ENCODE measurements at regions not wholly inside any gene's neighbourhood (a gene's known extent, or its start where the extent isn't known, plus 50 kb on each side); places are given as distances from the start of the nearest gene placed in this dataset.
A peak's percentile ranks its signal among the peaks of the same experiment; 100 is the strongest.
"Not testable (repeated sequence)": the region's sequence is repeated elsewhere in the genome, so short reads cannot be mapped to it uniquely, and the experiment has no call there.

DNA sequence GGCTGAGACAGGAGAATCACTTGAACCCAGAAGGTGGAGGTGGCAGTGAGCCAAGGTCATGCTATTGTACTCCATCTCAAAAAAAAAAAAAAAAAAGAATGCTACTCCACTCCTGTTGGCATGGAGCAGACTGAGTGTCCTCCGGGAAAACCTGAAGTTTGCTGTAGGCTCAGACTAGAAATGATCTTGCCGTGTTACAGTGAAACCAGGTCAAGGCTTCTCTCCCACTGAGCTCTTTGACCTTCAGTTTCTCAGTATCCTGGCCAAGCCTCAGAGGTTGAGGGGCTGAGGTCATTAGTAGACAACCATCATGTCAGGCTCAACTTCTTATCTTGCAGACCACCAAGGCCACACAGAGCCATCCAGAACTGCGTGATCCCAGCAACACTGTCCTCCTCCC lies 348.6 kb upstream of the ZNF32 start:
- DNase-seq, result no peak

DNA sequence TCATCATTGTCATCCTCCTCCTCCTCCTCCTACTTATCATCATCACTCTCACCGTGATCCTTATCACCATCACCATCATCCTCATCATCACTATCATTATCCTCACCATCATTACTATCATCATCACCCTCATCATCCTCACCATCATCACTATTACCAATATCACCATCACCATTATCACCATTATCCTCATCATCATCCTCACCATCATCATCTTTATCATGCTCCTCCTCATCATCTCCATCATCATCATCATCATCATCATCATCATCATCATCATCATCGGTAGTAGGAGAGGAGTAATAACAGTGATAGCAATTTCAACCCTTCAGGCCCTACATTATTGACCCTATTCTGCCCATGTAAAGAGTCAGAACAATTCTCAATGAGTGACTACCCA lies 345.9 kb upstream of the ZNF32 start:
- no peak for DNase-seq

DNA sequence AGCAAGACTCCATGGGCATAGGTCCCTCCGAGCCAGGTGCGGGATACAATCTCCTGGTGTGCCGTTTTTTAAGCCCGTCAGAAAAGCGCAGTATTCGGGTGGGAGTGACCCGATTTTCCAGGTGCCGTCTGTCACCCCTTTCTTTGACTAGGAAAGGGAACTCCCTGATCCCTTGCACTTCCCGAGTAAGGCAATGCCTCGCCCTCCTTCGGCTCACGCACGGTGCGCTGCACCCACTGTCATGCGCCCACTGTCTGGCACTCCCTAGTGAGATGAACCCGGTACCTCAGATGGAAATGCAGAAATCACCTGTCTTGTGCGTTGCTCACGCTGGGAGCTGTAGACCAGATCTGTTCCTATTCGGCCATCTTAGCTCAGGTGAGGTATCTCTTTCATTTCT lies 344.1 kb upstream of the ZNF32 start:
- DNase-seq, result not testable (repeated sequence)

DNA sequence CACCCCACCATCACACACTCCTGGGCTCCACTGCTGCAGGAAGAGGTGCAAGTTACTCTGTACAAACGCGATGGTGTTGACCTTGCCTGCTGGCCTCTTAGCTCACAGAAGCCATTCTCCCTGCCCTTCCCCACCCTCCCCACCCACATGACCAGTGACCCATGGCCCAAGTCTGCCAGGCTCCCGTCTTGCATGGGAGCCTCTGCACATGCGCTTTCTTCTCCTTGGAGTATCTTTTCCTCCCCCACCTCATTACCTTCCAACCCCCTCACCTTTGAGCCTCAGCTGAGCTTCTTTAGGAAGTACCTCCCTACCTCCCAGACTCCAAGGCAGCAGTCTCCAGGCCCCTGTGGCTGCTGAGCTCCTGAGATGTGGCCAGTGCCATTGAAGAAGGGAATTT lies 337.7 kb upstream of the ZNF32 start:
- no peak for DNase-seq

DNA sequence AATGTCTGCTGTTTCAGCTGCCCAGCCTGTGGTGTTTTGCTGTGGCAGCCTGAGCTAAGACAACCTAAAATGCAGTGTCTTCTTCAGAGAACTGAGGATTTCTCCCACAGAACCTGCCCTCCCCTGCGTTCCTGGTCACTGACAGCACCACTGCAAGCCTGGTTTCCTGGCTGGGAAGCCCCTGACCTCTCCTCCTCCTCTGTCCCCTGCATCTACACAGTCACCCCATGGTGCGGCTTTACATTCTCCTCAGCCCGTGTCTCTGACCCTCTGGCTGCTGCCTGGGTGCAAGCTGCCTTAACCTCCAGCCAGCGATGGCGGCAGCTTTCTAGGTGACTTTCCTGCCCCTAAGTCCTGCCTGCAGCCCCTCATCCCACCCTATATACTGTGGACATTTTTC lies 337.3 kb upstream of the ZNF32 start:
- no peak for DNase-seq

DNA sequence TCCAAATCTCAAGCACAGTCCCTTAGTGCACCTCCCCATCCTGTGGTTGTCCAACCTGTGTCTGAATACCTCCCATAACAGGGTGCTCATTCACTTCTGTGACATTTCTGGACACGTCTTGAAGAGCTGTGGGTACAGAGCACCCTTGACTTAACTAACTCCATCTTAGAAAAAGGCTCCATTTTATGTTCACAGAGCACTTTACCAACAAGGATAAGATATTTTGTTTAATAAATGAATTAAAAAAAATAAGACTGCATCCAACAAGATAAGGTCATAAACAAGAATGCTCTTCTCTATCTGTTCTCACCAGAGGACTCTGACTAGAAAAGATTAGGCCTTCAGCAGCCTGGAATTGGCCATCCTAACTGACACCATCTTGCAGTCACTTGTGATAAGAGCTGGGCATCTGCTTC lies 335.2 kb upstream of the ZNF32 start:
- DNase-seq, result no peak

DNA sequence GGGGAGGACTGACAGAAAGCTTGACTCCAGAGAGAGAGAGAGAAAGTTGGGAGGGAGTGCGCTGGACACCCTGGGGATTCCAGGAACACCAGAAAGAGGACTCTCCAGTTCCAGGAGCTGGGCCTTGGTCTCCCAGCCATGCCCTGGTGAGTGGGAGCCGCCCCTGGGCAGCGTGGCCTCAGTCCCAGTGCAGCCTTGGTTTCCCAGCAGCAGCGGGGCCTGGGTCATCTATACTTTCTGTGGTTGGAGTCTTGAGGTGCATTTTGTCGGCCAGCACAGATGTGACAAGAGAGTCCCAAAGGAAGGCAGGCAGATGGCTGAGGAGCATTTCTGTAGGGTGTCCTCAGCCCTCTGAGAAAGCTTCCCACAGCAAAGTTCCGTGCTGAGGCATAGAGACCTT lies 334.7 kb upstream of the ZNF32 start:
- DNase-seq, result no peak

DNA sequence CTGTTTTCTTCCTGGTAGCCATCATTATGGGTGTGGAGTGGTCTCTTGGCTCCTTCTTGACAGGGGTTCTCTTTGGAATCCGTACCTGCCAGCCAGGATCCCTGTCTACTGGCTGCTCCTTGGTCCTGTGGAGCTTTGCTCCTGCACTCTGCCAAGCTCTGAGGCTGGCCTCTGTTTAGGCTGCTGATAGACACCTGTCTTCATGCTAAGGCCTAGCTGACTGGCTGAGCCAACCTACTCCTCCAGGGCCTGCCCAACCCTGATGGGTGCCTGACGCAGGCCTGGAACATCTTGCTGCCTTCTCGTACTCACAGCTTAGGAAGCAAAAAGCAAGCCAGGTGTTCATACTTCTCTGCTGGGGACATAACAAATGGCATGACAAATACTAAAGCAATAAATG lies 333.6 kb upstream of the ZNF32 start:
- DNase-seq, result no peak

DNA sequence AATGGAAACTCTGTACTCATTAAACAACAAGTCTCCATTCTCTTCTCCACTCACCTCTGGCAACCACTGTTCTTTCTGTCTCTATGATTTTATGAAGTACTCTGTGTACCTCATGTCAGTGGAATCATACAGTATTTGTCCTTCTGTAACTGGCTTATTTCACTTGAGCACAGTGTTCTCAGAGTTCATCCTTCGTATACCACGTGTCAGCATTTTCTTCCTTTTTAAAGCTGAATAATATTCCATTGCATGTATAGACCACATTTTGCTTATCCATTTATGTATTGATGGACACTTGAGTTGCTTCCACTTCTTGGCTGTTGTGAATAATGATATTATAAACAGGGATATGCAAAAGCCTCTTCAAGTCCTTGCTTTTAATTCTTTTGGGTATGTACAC lies 333.0 kb upstream of the ZNF32 start:
- no peak for DNase-seq

DNA sequence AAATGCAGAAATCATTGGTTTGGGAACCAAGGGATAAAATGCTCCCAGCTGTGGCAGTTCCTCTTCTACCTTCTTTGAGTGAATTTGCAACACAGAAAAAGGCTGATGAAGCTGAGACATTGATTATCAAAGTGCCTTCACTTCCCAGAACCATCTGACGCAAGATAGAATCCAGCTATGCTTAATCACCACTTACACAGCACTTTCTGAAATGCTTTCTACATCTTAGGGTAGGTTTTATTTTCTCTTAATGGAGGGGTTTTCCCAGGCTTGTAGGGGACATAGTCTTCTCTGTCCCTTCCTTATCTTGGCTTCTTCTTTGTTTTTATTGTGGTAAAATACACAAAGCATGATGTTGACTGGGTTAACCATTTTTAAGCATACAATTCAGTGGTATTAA lies 332.6 kb upstream of the ZNF32 start:
- DNase-seq, result no peak

DNA sequence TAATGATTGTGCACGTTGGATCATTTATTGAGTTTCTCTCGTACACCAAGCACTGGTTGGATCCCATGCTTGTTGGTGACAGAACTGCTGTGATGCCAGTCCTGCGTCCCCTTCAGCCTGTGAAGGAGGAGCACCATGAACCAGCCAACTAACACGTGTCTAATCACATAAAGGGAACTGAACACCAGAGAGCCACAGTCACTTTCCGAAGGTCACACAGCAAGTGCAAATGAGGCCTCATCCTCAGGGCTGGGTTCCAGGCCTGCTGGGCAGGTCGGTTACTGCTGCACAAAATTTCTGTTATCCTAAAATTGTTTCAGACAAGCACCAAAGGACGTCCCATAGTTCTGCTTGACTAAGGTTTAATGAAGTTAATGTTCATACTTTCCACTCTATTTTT lies 332.0 kb upstream of the ZNF32 start:
- no peak for DNase-seq

DNA sequence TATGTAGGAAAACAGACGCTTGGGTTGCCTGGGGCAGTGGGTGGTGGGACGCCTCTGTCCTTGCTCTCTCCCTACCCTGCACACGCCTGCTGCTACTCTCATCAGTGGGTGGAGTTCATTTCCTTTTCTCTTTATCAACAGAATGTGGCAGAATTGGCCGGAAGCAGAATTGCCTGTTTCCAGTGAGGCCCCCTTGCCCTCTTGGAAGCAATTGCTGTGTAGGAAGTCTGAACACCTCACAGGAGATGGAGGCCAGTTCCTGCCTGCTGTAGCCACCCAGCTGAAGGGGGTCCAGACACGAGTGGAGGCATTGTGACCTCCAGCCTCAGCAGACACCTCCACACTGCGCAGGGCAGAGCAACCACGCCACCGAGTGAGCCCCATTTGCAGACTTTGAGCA lies 331.6 kb upstream of the ZNF32 start:
- DNase-seq, result peak; percentile 19 to 29

DNA sequence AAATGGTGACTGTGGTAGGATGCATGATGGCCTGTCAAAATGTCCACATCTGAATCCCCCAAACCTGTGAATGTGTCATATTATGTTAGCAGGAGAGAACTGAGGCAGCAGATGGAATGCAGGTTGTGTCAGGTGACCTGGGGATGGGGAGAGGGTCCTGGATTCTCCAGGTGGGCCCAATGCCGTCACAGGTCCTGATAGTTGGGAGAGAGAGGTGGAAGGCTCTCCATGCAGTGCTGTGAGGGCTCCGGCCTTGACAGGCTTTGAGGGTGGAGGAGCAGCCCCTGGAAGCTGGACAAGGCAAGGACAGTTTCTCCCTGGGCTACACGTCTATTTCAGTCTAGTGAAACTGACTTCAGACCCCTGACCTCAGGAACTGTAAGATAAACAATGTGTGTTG lies 330.9 kb upstream of the ZNF32 start:
- DNase-seq, result no peak

DNA sequence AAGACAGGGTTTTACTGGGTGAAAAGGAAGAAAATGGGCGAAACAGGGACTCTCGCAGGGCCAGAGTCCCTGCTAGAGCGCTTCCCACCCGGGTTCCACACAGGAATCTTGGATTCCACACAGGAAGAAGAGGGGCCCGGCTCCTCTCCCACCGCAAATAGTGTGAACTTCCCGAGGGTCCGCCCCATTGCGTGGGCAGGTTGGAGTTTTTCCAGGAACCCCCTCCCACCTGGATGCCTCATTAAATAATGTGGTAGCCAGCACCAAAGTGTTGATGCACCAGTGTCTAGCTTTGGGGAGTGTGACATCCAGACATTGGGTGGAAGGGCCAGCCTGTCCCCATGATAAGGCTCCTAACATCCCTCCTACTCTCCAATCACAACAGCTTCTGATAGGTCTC lies 330.3 kb upstream of the ZNF32 start:
- DNase-seq, result no peak

DNA sequence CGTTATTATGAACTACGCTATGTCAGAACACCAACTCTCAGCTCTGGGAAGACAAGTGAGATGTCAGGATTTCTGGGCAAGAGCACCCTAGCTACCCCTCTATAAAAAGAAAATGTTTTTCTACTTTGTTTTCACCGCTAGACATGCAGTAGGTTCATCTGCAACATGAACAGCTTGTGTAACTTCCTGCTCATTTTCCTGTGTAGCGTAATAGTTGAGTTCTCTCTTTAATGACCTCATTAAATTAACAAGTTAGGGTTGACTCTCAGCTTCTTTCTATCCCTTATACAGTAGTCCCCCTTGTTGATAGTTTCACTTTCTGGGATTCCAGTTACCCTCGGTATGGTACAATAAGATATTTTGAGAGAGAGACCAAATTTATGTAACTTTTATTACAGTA lies 329.4 kb upstream of the ZNF32 start:
- DNase-seq, result peak; percentile 75 to 76

DNA sequence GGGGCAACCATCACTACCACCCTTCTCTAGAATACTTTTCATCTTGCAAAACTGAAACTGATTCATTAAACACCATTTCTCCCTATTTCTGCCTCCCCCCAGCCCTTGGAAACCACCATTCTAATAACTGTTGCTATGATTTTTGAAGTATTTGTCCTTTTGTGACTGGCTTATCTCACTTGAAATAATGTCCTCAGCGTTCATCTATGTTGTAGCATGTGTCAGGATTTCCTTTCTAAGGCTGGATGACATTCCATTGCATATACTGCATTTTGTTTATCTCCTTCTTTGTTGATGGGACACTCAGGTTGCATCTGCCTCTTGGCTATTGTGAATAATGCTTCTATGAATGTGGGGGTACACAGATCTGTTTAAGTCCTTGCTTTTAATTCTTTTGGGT lies 327.6 kb upstream of the ZNF32 start:
- DNase-seq, result no peak

DNA sequence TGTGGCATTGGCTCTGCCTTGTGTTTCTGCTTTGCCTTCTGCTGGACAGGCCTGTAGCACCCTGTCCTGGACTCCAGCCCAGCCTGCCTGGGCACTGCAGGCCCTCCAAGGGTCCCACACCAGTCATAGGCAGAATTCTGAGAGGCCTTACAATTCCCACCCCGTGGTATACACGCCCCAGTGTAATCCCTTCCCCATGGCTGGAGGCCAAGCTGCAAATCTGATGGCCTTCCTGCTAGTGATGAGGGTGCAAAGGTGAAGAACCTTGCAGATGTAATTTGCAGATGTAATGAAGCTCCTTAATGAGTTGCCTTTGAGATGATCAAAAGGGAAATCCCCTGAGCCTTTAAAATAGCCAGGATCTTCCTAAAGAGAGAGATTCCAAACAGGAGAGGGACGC lies 325.1 kb upstream of the ZNF32 start:
- DNase-seq, result no peak

DNA sequence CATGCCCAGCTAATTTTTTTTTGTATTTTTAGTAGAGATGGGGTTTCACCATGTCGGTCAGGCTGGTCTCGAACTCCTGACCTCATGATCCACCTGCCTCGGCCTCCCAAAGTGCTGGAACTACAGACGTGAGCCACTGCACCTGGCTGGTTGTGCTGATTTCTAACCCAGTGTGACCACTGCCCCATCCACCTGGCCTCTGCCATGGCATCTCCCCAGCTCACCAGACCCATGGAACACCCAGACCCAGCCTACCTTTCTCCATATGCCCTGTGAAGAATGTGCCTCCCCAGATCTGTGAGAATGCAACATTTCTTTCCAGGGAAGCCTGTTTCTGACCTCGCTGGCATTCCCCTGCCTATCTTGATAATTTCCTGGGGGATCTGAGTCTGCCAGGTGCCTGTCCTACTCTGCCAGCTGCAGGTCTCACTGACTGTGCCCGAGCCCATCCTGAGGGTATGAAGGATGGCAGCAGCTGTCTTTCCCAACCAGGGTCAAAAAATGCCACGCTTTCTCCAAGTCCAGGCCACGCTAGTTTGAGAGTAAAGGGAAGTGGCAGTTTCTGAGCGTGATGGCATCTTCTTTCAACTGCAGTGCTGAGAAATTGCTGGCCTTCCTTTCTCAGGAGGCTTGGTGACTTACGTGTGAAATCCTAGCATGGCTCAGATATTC lies 324.4 kb upstream of the ZNF32 start:
- DNase-seq, result no peak

DNA sequence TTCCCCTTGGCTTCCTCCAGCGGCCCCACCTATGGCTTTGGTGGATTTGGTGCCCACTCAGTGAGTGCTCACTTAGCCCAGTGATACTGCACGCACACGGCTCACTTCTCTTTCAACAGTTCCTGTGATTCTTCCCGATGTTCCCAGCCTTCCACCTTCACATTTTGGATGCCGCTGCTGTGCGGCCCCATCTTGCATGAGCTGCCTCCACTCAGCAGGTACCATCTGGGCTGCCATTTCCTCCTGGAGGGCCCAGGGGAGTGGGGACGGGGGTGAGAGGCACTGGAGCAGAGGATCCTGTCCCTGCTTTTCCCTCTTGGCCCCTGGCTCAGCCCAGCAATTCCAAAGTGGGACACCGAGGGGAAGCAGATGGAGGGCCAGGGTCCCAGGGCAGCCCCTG lies 323.3 kb upstream of the ZNF32 start:
- DNase-seq, result no peak

DNA sequence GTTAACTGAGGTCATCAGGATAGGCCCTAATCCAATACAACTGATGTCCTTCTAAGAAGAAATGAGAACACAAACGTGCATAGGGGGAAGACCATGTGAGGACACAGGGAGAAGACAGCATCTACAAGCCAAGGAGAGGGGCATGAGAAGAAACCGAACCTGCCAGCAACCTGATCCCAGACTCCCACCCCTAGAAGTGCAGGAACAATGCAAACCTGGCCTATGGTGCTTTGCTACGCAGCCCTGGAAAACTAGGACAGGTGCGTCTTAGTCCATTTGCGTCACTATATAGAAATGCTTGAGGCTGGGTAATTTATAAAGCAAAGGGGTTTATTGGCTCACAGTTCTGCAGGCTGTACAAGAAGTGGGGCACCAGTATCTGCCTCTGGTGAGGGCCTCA lies 322.6 kb upstream of the ZNF32 start:
- no peak for DNase-seq

DNA sequence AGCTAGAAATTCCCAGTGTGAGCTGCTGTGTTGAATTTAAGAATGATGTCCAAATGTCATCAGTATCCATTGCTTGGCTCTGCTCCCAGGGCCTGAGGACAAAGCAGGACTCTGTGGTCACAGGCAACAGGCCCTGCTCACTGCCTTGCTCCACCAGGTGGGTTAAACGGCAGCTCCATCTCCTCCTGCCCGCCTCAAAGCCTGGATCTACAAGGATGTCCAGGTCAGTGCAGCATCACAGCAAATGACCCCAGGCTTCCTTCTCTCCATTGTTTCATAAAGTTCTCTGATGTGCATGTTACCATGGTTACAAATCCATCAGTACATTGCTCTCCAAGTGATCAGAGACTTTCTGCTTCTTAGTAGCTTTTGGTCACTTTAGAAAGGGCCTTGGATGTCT lies 322.0 kb upstream of the ZNF32 start:
- no peak for DNase-seq

DNA sequence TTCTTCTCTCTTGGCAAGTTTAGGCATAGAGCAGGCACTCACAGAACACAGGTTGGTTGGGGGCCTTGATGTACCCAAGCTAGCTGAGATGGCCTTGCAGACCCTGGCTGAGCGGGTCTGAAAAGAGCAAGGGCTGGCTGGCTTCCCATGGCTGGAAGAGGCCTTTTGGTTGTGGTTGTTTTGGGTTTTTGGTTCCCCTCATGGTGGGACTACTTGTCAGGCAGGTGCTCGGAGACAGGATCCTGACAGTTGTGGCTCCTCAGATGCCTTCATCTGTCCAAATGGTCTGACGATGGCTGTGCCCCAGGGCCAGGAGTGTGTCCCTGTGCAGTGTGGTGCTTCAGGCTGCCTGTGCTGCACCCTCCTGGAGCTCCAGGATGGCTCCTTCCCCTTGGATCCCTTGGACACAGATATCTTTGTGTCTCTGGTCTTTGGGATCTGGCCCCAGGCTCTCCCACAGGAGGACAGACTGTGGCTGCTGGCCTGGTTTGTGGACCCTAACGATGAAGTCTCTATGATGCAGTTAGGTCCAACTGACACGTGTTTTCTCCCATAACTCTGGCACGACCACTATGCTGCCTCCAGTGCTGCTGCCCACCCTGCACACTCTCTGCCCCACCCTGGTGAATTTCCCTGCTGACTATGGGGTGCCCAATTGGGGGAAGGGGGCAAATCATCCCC lies 321.5 kb upstream of the ZNF32 start:
- DNase-seq, result no peak

DNA sequence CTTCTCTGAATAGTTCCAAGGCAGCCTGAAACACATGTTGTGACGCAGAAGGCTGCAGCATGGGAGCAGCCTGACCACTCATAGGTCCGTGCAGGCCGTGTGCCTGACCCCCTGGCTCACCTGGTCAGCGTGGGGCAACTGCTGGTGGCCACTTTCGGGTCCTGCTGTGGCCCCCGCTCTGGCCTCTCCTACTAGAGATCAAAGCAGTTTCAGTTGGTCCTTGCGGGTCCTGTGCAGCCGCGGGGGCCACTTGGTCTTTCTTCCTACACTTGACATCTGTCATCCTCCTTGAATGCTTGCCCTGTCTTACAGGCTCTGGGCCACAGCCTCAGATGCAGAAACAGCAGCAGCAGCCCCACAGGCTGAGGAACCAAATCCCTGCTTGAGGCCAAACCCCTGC lies 320.8 kb upstream of the ZNF32 start:
- no peak for DNase-seq

DNA sequence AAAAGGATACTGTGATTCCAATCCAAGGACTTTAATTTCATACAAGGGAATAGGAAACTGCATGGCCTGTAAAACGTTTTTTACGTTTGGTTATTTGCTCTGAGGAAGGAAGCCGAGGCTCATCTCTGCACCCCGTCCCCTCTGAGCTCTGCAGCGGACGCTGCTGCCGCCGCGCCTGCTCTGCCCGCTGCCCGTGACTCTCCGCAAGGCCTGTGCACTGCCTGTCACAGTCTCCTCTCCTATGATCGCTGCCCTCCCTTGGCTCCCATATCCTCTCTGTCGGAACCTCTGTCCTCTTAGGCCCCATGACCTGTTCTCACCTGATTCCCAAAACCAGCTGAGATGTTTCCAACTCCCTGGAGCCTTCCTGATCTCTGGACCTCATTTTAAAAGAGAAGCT lies 320.3 kb upstream of the ZNF32 start:
- no peak for DNase-seq

DNA sequence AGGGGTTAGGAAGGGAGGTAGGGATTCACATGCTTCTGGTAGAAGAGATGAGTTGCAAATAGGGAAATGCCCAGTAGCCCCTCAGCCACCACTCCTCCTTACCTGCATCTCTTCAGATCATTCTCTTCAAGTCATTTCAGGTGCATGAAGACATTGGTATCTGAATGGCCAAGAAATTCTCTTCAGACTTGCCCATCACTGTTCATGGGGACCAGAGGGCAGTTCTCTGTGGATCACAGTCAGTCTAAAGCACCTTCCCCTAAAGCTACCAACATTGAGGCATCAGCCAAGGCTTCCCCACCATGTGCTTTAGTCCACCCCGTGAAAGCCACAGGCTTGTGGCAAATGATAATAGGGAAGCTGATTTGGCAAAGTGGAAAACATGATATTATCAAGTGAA lies 319.4 kb upstream of the ZNF32 start:
- DNase-seq, result no peak

Data from Kasumi-1 (cell line).